Testis (tissue), 2 donors: ENCODE measurements at regions not wholly inside any gene's neighbourhood (a gene's known extent, or its start where the extent isn't known, plus 50 kb on each side); places are given as distances from the start of the nearest gene placed in this dataset.

Experiments
- POLR2A ChIP-seq: fragments of 450-650 bp; IDR thresholded peaks from one replicate; pipeline ENCODE4 v1.6.1; 2017; ENCODE audit warnings: antibody characterized with exemption, mild to moderate bottlenecking, moderate library complexity
- TF ChIP-seq, protein P1 (sequence below), 3 experiments: fragments of 450-650 bp in 2 of 3; fragments of 200-600 bp in 1 of 3; sonication (generic) in 1 of 3; IDR thresholded peaks; one replicate each; pipeline ENCODE4 v1.5.1; 2016 to 2019; ENCODE audit warnings: antibody characterized with exemption in 3 of 3, mild to moderate bottlenecking in 2 of 3, moderate library complexity in 1 of 3

DNA sequence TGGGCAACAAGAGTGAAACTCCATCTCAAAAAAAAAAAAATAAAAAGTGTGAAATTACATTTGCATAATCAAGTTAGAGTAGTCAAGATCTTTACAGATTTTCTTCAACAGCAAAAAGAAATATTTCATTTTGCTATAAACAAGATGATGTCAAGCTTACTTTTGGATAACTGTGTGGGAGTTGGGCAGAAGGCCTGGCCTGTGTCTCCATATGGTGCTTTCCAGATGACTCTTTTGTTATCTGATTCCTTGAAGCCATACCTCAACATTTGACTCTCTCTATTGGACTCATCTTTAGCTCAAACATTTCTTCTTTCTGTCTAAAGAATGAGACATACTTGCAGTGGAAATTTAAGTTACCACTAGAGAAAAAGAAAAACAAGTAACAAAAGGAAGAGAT is 246.8 kb downstream of the MSX2 start:
- TF ChIP-seq, protein P1, sequence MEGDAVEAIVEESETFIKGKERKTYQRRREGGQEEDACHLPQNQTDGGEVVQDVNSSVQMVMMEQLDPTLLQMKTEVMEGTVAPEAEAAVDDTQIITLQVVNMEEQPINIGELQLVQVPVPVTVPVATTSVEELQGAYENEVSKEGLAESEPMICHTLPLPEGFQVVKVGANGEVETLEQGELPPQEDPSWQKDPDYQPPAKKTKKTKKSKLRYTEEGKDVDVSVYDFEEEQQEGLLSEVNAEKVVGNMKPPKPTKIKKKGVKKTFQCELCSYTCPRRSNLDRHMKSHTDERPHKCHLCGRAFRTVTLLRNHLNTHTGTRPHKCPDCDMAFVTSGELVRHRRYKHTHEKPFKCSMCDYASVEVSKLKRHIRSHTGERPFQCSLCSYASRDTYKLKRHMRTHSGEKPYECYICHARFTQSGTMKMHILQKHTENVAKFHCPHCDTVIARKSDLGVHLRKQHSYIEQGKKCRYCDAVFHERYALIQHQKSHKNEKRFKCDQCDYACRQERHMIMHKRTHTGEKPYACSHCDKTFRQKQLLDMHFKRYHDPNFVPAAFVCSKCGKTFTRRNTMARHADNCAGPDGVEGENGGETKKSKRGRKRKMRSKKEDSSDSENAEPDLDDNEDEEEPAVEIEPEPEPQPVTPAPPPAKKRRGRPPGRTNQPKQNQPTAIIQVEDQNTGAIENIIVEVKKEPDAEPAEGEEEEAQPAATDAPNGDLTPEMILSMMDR (IDR thresholded peaks at IDR 0.05): no peak
- no peak for TF ChIP-seq POLR2A
